Ureter (tissue), 1 donor: ENCODE measurements at regions not wholly inside any gene's neighbourhood (a gene's known extent, or its start where the extent isn't known, plus 50 kb on each side); places are given as distances from the start of the nearest gene placed in this dataset.
"Not testable (repeated sequence)": the region's sequence is repeated elsewhere in the genome, so short reads cannot be mapped to it uniquely, and the experiment has no call there.

Source experiments
- DNase-seq: peaks from one replicate; pipeline ENCODE4 v3.0.0-alpha.2; 2020; ENCODE audit warnings: low spot score
- donor health status: DM: yes; HTN: yes; CAD: no.

DNA sequence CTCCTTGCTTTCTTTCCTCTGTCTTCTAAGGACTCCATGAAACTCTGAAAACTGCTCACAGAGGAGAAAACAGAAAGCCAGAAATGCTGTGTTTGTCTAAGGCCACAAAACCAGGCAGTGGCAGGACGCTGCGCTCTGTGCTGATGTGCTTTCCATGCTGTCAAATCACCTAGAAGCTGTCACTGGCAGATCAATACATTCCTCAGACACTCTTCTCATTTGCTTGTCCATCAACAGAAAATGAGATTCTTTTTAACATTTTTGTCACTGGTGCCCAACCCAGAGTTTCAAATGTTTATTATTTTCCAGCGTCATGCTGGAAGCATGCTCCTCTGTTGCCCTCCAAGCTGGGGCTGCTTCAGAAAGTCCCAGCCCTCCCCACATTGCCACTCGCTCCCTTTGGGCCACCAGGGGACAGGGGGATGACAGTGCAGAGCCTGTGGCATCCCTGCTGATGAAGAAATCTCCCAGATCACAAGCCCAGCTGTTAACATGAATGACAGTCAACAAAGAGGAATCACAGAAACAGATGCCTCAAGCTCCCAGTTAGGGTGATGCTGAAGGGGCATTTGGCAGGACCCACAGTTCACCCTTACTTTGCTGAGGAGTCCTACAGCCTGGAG lies 117.5 kb upstream of the MEIS1 start:
- DNase-seq = no peak

GRCh38 chr2:66306483-66306882 lies 128.4 kb upstream of the MEIS1 start:
- DNase-seq = no peak

GRCh38 chr2:66305718-66306117 lies 129.2 kb upstream of the MEIS1 start:
- no peak for DNase-seq

DNA sequence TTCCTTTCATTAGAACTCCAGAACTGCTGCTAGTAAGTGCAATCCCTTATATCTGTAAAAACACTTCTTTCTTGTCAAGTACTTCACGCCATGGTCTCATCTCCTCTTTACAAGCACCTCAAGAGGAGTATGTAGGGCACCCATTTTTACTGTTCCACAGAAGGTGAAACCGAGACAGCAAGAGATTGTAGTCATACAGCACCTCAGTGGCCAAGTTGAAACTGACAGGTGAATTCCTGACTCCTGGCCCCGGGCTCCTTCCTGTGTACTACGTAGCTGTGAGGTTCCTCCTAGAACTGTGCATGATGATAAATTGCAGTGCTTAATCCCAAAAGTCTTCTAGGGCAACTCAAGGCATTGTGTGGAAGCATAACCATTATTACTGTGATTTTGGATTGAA lies 131.5 kb upstream of the MEIS1 start:
- no peak for DNase-seq

GRCh38 chr2:66301767-66302140 lies 133.2 kb upstream of the MEIS1 start:
- no peak for DNase-seq

DNA sequence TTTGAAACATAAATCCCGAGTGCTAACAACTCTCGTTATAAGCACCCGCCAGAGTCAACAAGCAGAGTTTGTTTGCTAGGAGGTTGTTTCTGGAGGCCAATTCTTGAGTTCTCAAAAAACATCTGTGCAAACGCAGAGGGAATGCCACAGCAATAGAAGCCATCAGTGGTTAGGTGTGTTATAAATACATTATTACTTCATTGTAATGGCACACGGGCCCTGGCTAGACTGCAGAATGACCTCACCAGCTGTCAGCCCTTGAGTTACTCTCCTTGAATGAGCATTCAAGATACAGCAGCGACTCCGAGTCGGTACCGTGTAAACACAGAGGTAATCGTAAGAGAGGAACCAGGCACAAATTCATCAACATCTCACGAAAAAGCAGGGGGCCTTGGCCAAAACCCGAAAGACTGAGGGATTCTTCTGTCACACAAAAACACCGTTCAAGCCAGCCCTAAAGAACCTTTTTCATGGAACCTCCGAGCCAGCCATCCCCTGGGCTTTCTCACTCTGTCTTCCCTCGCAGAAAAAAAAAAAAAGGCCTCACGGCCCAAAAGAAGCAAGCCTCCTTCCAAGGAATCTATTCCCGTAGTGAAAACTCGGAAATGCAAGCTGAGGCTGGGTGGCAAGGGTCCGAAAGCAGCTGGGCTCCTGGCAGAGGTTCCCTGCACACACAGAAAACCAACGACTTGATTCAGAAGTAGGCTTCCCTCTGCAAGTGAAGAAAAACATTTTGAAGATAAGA lies 133.7 kb upstream of the MEIS1 start:
- no peak for DNase-seq

DNA sequence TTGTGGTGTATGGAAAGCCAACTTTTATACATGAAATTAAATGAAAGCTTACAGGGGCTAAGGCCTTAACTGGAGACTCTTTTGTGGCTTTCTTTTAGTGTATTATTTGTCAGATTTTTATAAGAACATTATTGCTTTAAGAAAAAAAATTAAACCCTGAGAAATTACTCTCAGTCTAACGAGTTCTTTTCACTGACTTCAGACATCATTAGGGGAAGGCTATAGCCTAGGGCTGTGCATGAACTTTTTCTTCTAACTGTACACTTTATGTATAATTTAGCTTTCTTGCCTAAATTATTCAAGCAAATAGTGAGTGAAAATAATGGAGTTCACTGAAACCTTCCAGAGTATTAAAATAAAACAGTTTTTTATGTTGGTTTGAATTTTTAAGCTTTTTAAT lies 151.1 kb upstream of the MEIS1 start:
- no peak for DNase-seq

GRCh38 chr2:66281980-66282379 lies 152.9 kb upstream of the MEIS1 start:
- DNase-seq = no peak

DNA sequence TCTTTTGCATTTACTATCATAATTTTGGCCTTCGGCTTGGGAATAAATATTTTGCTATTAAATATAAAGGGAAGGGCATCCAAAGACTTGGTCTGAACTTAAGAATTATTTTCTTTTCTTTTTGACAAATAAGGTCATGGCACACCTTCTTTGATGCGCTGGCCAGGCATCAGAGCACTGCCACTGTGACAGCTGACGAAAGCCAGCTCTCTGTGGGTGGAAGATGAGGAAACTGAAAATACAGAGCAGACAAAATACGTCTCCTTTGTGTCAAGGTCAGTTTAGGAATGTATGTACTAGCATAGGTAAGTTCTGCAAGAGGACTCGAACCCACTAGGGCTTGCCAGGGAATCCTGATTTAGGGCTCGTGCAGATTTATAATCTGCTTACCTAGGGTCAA lies 155.9 kb upstream of the MEIS1 start:
- DNase-seq = no peak

DNA sequence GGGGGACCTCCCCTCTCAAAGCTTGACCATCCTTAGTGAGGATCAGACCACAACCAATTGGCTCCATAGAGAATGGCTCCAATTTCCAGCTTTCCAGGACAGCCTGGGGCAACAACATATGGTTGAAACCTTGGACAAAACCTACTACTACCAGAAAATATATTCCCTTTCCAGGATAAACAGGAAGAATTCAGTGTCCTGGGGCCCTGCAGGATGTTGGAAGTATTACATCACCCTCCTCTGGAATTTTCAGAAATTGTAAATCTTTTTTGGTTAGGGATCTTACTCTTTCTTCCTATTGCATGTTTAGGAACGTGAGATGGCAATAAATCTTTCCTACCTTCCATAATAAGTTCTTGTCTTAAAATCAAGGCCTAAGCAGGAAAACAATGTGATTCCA lies 158.9 kb upstream of the MEIS1 start:
- no peak for DNase-seq

DNA sequence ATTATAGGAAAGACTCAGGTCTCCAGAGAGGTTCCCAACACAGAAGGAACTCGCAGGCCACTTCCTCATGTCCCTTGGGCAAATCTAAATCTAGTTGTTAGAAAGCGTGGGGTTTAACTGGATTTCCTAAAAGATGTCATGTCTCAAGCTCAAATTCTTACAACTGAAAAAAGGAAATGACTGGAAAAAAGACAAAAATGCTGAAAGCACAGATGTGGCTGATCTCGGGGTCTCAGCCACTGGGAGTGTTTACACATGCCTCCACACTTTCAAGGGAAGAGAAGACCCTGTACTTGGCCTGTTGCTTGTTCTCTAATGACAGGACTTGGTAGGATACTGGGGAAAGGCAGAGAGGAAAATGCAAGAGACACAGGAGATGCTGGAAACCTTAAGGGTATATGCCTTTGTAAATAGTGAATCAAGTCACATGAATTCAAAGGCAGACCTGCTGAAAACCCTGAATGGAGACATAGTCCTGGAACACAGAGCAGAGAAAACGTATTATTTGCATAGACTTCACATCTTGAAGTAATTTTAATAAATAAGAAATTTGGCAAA lies 160.9 kb upstream of the MEIS1 start:
- DNase-seq = no peak

DNA sequence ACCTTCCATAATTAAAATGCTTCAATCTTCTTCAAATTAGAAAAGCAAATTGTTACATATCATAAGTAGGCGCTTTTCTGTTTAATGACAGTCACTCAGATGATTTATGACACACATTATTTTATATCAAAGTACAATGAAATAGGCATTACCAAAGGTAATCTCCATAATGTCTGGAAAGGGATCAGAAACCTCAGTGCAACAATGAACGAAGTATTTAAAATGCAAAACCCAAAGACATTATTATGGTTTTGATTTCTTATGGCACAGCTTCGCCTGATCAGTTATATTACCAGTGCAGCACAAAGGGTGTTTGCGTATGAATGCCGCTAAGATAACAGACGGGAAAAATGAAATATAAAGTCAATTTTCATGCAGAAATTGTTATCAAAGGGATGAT lies 162.2 kb upstream of the MEIS1 start:
- no peak for DNase-seq

- DNase-seq = no peak
Measured at GRCh38 chr2:66271777-66272176, 163.1 kb upstream of the MEIS1 start.

DNA sequence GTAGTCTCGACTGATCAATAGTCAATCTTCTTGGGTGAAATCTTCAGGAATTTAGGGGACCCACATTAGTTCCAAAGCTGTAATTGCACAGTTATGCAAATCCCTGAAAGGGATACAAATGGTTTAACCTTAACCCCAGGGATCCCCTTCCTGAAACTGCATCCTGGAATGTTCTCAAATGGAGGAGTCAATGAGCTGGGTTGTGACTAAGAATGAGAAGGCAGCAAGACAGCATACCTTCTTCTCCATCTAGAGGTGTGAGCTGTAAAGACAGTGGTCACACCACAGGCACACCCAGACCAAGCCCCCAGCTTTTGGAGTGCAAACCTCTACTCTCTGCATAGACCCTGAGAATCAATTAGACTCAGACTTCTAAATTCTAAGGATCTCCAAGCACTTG lies 164.7 kb upstream of the MEIS1 start:
- DNase-seq = no peak

- no peak for DNase-seq
Measured at GRCh38 chr2:66269166-66269565, 165.8 kb upstream of the MEIS1 start.

GRCh38 chr2:66268756-66269155 lies 166.2 kb upstream of the MEIS1 start:
- DNase-seq = no peak

- no peak for DNase-seq
Measured at GRCh38 chr2:66264354-66264753, 170.6 kb upstream of the MEIS1 start.

- DNase-seq = no peak
Measured at GRCh38 chr2:66255867-66256266, 179.1 kb upstream of the MEIS1 start.

GRCh38 chr2:66255136-66255535 lies 179.8 kb upstream of the MEIS1 start:
- DNase-seq = no peak

GRCh38 chr2:66253066-66253465 lies 181.9 kb upstream of the MEIS1 start:
- DNase-seq = no peak

DNA sequence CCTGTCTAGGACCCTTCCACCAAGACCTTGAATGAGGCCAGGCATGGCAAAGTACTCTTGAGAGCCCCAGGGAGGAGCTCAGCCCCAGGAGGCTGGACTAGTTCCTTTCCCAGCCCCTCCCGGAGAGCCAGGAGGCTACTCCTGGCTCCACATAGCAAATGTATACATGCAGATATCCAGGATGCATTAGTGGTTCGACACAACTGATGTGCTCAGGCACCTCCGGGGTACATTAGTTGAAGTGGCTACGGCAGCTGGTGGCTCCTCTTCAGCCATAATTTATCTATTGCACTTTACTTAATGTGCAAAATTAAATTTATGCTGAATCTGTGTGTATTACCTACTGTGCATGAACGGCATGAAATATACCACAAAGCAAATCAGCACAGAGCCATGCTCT lies 182.8 kb upstream of the MEIS1 start:
- DNase-seq = no peak

DNA sequence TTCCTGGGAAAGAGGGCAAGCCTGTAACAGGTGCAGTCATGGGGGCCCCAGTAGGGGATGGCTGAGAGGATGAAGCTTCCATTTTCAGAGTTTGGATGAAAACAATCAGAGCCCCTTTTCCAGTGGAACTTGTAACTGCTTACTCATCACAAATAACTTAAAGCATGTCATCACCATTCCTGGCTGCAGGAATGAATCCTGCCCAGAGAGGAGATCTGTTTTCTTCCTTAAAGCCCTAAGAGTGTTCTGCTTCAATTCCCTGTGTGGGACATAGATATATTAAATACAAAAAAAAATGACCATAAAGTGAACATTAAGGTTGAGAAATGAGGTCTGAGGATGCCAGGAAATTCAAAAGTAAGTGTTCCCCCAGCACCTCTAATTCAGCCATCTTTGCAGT lies 183.4 kb upstream of the MEIS1 start:
- DNase-seq = no peak

DNA sequence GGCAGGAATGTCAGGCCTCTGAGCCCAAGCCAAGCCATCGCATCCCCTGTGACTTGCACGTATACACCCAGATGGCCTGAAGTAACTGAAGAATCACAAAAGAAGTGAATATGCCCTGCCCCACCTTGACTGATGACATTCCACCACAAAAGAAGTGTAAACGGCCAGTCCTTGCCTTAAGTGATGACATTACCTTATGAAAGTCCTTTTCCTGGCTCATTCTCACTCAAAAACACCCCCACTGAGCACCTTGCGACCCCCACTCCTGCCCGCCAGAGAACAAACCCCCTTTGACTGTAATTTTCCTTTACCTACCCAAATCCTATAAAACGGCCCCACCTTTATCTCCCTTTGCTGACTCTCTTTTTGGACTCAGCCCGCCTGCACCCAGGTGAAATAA lies 185.8 kb upstream of the MEIS1 start:
- DNase-seq = not testable (repeated sequence)

DNA sequence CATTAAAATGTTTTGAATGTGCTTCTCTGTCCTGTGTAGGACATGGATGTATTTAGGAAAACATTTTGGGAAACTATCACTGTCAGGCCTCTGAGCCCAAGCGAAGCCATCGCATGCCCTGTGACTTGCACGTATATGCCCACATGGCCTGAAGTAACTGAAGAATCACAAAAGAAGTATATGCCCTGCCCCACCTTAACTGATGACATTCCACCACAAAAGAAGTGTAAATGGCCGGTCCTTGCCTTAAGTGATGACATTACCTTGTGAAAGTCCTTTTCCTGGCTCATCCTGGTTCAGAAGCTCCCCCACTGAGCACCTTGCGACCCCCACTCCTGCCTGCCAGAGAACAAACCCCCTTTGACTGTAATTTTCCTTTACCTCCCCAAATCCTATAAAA lies 191.1 kb upstream of the MEIS1 start:
- not testable (repeated sequence) for DNase-seq
